Astrocyte of the cerebellum (primary cell): ENCODE measurements at regions not wholly inside any gene's neighbourhood (a gene's known extent, or its start where the extent isn't known, plus 50 kb on each side); places are given as distances from the start of the nearest gene placed in this dataset.
A peak's percentile ranks its signal among the peaks of the same experiment; 100 is the strongest.

Source experiments
- DNase-seq: peaks from one replicate; pipeline ENCODE4 v3.0.0-alpha.2; 2011; ENCODE audit warnings: low read depth
- H3K4me3 ChIP-seq: 2 replicates; pipeline ENCODE4 v1.5.1; 2011; ENCODE audit warnings: mild to moderate bottlenecking, low read depth, low read length, moderate library complexity
- CTCF ChIP-seq: IDR thresholded peaks from 2 replicates; pipeline ENCODE4 v1.5.1; 2012; ENCODE audit warnings: low read length, low read depth, moderate library complexity, mild to moderate bottlenecking; ENCODE audit errors: missing control alignments
- in situ Hi-C: cut with HindIII; loops from 2 replicates; pipeline ENCODE4 v1.10.0; 2017; ENCODE audit warnings: low sequenced_read_pairs

- no peak overlapping the region for H3K4me3 ChIP-seq
- no peak for TF ChIP-seq CTCF
- in situ Hi-C loops: no loop called here
- DNase-seq: no peak
Observed at GRCh38 chr13:72293206-72293605, 426.2 kb upstream of the DACH1 start.

- peak; percentile 74 for DNase-seq
- peak; percentile 43 for TF ChIP-seq CTCF
- no peak overlapping the region for H3K4me3 ChIP-seq
- in situ Hi-C loops: no loop called here
Observed at GRCh38 chr13:72290962-72291681, 424.1 kb upstream of the DACH1 start.

GRCh38 chr13:72286421-72286820 is 419.4 kb upstream of the DACH1 start:
- no peak for DNase-seq
- in situ Hi-C loops: no loop called here
- no peak overlapping the region for H3K4me3 ChIP-seq
- no peak for TF ChIP-seq CTCF

- TF ChIP-seq CTCF: no peak
- no peak overlapping the region for H3K4me3 ChIP-seq
- no peak for DNase-seq
- in situ Hi-C loops: no loop called here
Observed at GRCh38 chr13:72284791-72285190, 417.8 kb upstream of the DACH1 start.

GRCh38 chr13:72261732-72262131 is 394.7 kb upstream of the DACH1 start:
- no peak for DNase-seq
- no peak for TF ChIP-seq CTCF

GRCh38 chr13:72259528-72259927 is 392.5 kb upstream of the DACH1 start:
- H3K4me3 ChIP-seq: no peak overlapping the region
- in situ Hi-C loops: no loop called here
- TF ChIP-seq CTCF: no peak
- no peak for DNase-seq

More at GRCh38 chr13:72261732-72262131, 394.7 kb upstream of the DACH1 start:
- no peak overlapping the region for H3K4me3 ChIP-seq
- in situ Hi-C loops: no loop called here
